H1 (cell line): ENCODE measurements at regions not wholly inside any gene's neighbourhood (a gene's known extent, or its start where the extent isn't known, plus 50 kb on each side); places are given as distances from the start of the nearest gene placed in this dataset.
A peak's percentile ranks its signal among the peaks of the same experiment; 100 is the strongest.

ENCODE experiments used
- CTCF ChIA-PET: fragments of 300-600 bp; sonication (Branson Sonifier 250); formaldehyde crosslinking; loops from one replicate; lab custom pipeline; 2021; ENCODE audit not compliant: partially characterized antibody; lab: Charles Lee
- POLR2A ChIA-PET: fragments of 300-600 bp; sonication (Branson Sonifier 250); formaldehyde crosslinking; loops from one replicate; lab custom pipeline; 2021; ENCODE audit warnings: inconsistent platforms; ENCODE audit not compliant: partially characterized antibody; lab: Charles Lee
- DNase-seq, 2 experiments: peaks; one replicate each; pipeline versions ENCODE4 v3.0.0 to v3.0.0-alpha.2; 2010 to 2022; ENCODE audit warnings: low spot score in 2 of 2, low read depth in 1 of 2, mixed read lengths in 1 of 2
- FAIRE-seq: peaks from 2 replicates; lab custom pipeline; 2011; peaks lifted over from hg19 to GRCh38; lab: Jason Lieb, UNC
- H2AFZ ChIP-seq: 2 replicates; pipeline ENCODE4 v1.8.1; 2012; ENCODE audit warnings: low read length, inconsistent platforms
- H2AK5ac ChIP-seq: 2 replicates; pipeline ENCODE4 v1.6.1; 2013; ENCODE audit warnings: low read depth, low read length
- H2BK120ac ChIP-seq: replicated peaks from 2 replicates; pipeline ENCODE3; 2013; ENCODE audit warnings: low read depth, low read length, inconsistent platforms
- H2BK12ac ChIP-seq: 2 replicates; pipeline ENCODE4 v1.6.1; 2013; ENCODE audit warnings: low read depth, low read length
- H2BK15ac ChIP-seq: 2 replicates; pipeline ENCODE4 v1.6.1; 2013; ENCODE audit warnings: low read length
- H2BK20ac ChIP-seq: 2 replicates; pipeline ENCODE4 v1.6.1; 2013; ENCODE audit warnings: low read length
- H2BK5ac ChIP-seq: 2 replicates; pipeline ENCODE4 v1.6.1; 2013; ENCODE audit warnings: low read depth, low read length
- H3K14ac ChIP-seq: 2 replicates; pipeline ENCODE4 v1.6.1; 2013; ENCODE audit warnings: inconsistent platforms; ENCODE audit not compliant: insufficient read length
- H3K18ac ChIP-seq: 2 replicates; pipeline ENCODE4 v1.6.1; 2013; ENCODE audit warnings: low read length; ENCODE audit errors: extremely low read depth
- H3K23ac ChIP-seq: 2 replicates; pipeline ENCODE4 v1.6.1; 2013; ENCODE audit warnings: inconsistent platforms; ENCODE audit not compliant: insufficient read length
- H3K23me2 ChIP-seq: 2 replicates; pipeline ENCODE4 v1.6.1; 2013; ENCODE audit warnings: low read depth, low read length
- H3K27ac ChIP-seq: 2 replicates; pipeline ENCODE4 v1.6.1; 2011; ENCODE audit warnings: low read depth, low read length, inconsistent platforms
- H3K27me3 ChIP-seq, 4 experiments: replicated peaks in 1 of 4; 1 replicate in 1 of 4; 2 replicates in 3 of 4; pipeline versions ENCODE4 v1.6.1 to v1.8.1; 2011 to 2013; ENCODE audit warnings: low read length in 3 of 4, mild to moderate bottlenecking in 3 of 4, inconsistent platforms in 2 of 4, mixed read lengths in 2 of 4, moderate library complexity in 1 of 4; ENCODE audit not compliant: control insufficient read depth in 3 of 4, insufficient read depth in 3 of 4; ENCODE audit errors: extremely low read depth in 1 of 4
- H3K36me3 ChIP-seq, 4 experiments: 2 replicates each; pipeline versions ENCODE4 v1.6.1 to v1.8.1; 2011 to 2013; ENCODE audit warnings: mild to moderate bottlenecking in 4 of 4, low read length in 3 of 4, moderate library complexity in 2 of 4, control low read depth in 1 of 4, inconsistent platforms in 1 of 4; ENCODE audit not compliant: insufficient read depth in 4 of 4, control insufficient read depth in 2 of 4
- H3K4ac ChIP-seq: replicated peaks from 2 replicates; pipeline ENCODE3; 2013; ENCODE audit warnings: low read length, low read depth, mixed read lengths, inconsistent platforms; ENCODE audit not compliant: insufficient read length
- H3K4me1 ChIP-seq, 4 experiments: replicated peaks in 1 of 4; 1 replicate in 1 of 4; 2 replicates in 3 of 4; pipeline versions ENCODE4 v1.6.1 to v1.8.1; 2011 to 2013; ENCODE audit warnings: low read length in 3 of 4, inconsistent platforms in 2 of 4, mixed read lengths in 1 of 4; ENCODE audit not compliant: insufficient read depth in 4 of 4, control insufficient read depth in 3 of 4
- H3K4me2 ChIP-seq, 2 experiments: 2 replicates each; pipeline versions ENCODE4 v1.6.1 to v1.8.1; 2011 to 2013; ENCODE audit warnings: low read depth in 2 of 2, low read length in 2 of 2, control low read depth in 1 of 2, inconsistent platforms in 1 of 2, mild to moderate bottlenecking in 1 of 2; ENCODE audit not compliant: insufficient read depth in 1 of 2
- H3K4me3 ChIP-seq, 4 experiments: fragments of 200-600, 300-600 bp in 1 of 4; sonication (generic), shearing (Covaris generic), sonication (Bioruptor Twin) in 1 of 4; 2 replicates each; pipeline versions ENCODE4 v1.5.1 to v1.8.1; 2011 to 2016; ENCODE audit warnings: low read length in 4 of 4, low read depth in 3 of 4, control low read depth in 2 of 4, inconsistent platforms in 2 of 4, mild to moderate bottlenecking in 2 of 4, mixed read lengths in 1 of 4, moderate library complexity in 1 of 4; ENCODE audit not compliant: insufficient read depth in 2 of 4; ENCODE audit errors: extremely low read depth in 1 of 4
- H3K56ac ChIP-seq: replicated peaks from 2 replicates; pipeline ENCODE3; 2013; ENCODE audit warnings: low read depth, mild to moderate bottlenecking, mixed read lengths, low read length, inconsistent platforms; ENCODE audit not compliant: insufficient read length
- H3K79me1 ChIP-seq: 2 replicates; pipeline ENCODE4 v1.6.1; 2013; ENCODE audit warnings: low read depth, low read length, control low read depth
- H3K79me2 ChIP-seq, 2 experiments: 2 replicates each; pipeline versions ENCODE4 v1.6.1 to v1.8.1; 2012 to 2013; ENCODE audit warnings: low read length in 2 of 2, mild to moderate bottlenecking in 2 of 2, inconsistent platforms in 1 of 2; ENCODE audit not compliant: insufficient read depth in 2 of 2, control insufficient read depth in 1 of 2
- H3K9ac ChIP-seq, 4 experiments: replicated peaks in 1 of 4; 1 replicate in 1 of 4; 2 replicates in 3 of 4; pipeline versions ENCODE4 v1.6.1 to v1.8.1; 2011 to 2013; ENCODE audit warnings: low read depth in 3 of 4, low read length in 3 of 4, control low read depth in 2 of 4, mild to moderate bottlenecking in 2 of 4, moderate library complexity in 2 of 4, inconsistent platforms in 1 of 4; ENCODE audit errors: extremely low read depth in 1 of 4
- H3K9me3 ChIP-seq, 2 experiments: 2 replicates each; pipeline versions ENCODE4 v1.6.1 to v1.8.1; 2012 to 2013; ENCODE audit warnings: mild to moderate bottlenecking in 2 of 2, moderate library complexity in 2 of 2, control low read depth in 1 of 2, inconsistent platforms in 1 of 2, low read depth in 1 of 2, low read length in 1 of 2, mixed read lengths in 1 of 2; ENCODE audit not compliant: insufficient read depth in 2 of 2
- H4K20me1 ChIP-seq, 2 experiments: replicated peaks in 1 of 2; 2 replicates each; pipeline versions ENCODE3 to v1.8.1; 2011 to 2013; ENCODE audit warnings: inconsistent platforms in 2 of 2, low read length in 2 of 2, mild to moderate bottlenecking in 1 of 2; ENCODE audit not compliant: insufficient read depth in 2 of 2, control insufficient read depth in 1 of 2
- H4K5ac ChIP-seq: 2 replicates; pipeline ENCODE4 v1.6.1; 2013; ENCODE audit warnings: low read length, low read depth, mixed read lengths, inconsistent platforms; ENCODE audit not compliant: insufficient read length
- H4K8ac ChIP-seq: 2 replicates; pipeline ENCODE4 v1.8.0; 2013; ENCODE audit warnings: mild to moderate bottlenecking, moderate library complexity, low read length, inconsistent platforms; ENCODE audit not compliant: insufficient read depth; ENCODE audit errors: extremely low read depth
- H4K91ac ChIP-seq: replicated peaks from 2 replicates; pipeline ENCODE3; 2013; ENCODE audit warnings: low read length, mixed read lengths, inconsistent platforms; ENCODE audit not compliant: insufficient read length
- BCL11A ChIP-seq, 2 experiments: IDR thresholded peaks; one replicate each; pipeline ENCODE4 v1.6.1; 2011; ENCODE audit warnings: low read depth in 2 of 2, low read length in 2 of 2, mild to moderate bottlenecking in 2 of 2
- CBX8 ChIP-seq: fragments of 300-800, 300-1000 bp; sonication (generic); IDR thresholded peaks from 2 replicates; pipeline ENCODE4 v1.7.1; 2016; ENCODE audit warnings: low read depth, low read length, borderline replicate concordance
- KDM5A ChIP-seq: fragments of 200-600 bp; IDR thresholded peaks from 2 replicates; pipeline ENCODE4 v1.7.1; 2012; ENCODE audit warnings: mild to moderate bottlenecking, low read length, inconsistent platforms, mixed read lengths
- RAD21 ChIP-seq, 2 experiments: IDR thresholded peaks in 1 of 2; conservative IDR thresholded peaks in 1 of 2; 2 replicates each; pipeline ENCODE4 v1.6.1; 2011; ENCODE audit warnings: low read depth in 2 of 2, low read length in 2 of 2, improper control_type of control experiment in 1 of 2, inconsistent platforms in 1 of 2, mild to moderate bottlenecking in 1 of 2, moderate library complexity in 1 of 2
- SRF ChIP-seq: IDR thresholded peaks from 2 replicates; pipeline ENCODE4 v1.6.1; 2011; ENCODE audit warnings: mild to moderate bottlenecking, low read depth, low read length, moderate library complexity
- WGBS, 2 experiments: shearing (Covaris generic) in 1 of 2; methylation state at CpG; one replicate each; pipeline versions ENCODE4 v1.1.6 to v1.1.7; 2013 to 2015; ENCODE audit warnings: low lambda C conversion rate in 2 of 2, mixed read lengths in 2 of 2, inconsistent platforms in 1 of 2, low coverage in 1 of 2, missing lambda C conversion rate in 1 of 2; ENCODE audit not compliant: insufficient replicate concordance in 2 of 2, insufficient coverage in 1 of 2, insufficient read length in 1 of 2; ENCODE audit errors: extremely low coverage in 1 of 2, missing lambda C conversion rate in 1 of 2; 5-methylcytosine and 5-hydroxymethylcytosine counted together

DNA sequence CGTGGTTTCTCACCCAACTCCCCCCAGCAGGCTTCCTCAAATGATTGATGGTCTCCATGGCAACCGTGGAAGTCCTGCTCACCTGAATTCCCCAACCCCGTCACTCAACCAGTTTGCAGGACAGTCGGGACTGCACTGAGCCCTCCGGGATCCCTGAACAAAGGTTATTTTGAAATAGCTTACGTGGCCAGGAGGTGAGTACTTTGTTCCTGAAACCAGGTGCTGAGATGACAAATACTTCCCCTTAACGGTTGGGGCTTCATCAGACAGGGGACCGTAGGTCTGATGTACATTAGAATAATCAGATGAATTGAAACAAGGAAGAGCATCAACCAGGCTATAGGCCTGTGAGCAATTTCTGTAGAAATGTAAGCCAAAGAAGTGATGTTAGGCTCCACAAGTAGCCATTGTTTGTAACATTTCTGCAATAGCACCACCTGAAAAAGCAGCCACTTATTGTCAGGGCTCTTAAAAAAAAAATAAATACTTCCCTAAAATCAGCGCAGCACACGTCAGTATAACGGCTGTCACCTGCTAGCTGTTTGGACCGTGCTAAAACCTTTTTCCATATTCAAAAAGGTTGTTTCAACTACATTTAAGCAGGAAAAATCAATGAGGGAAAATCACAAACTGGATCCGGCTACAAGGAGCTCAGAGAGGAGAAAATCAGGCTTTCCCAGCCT, 206.4 kb upstream of the ID2 start:
- Histone ChIP-seq H4K91ac (no peak overlapping the region), H3K4ac (no peak overlapping the region), H3K79me2 (no peaks in the 10 kb centered on the region), H3K79me1 (no peaks in the 10 kb centered on the region), H2BK15ac (no peak overlapping the region), H3K27me3 (no peaks in the 10 kb centered on the region), H4K8ac (no peak overlapping the region), H4K5ac (no peak overlapping the region), H3K36me3 (no peaks in the 10 kb centered on the region), H2BK120ac (no peak overlapping the region), H3K18ac (no peak overlapping the region), H3K27ac (no peak overlapping the region), H3K23me2 (no peaks in the 10 kb centered on the region), H4K20me1 (no peaks in the 10 kb centered on the region), H2BK5ac (no peak overlapping the region), H3K9me3 (no peaks in the 10 kb centered on the region), H3K4me1 (no peaks in the 10 kb centered on the region), H3K56ac (no peak overlapping the region), H2AFZ (no peak overlapping the region), H3K23ac (no peak overlapping the region), H3K14ac (no peak overlapping the region), H2BK20ac (0 out of 2 replicates have a peak overlapping the region, but pooled peaks have one; percentile 15), H3K9ac (no peak overlapping the region), H3K4me2 (no peak overlapping the region), H3K4me3 (no peak overlapping the region), H2BK12ac (no peak overlapping the region), H2AK5ac (no peak overlapping the region)
- DNase-seq = no peak
- TF ChIP-seq RAD21 (IDR thresholded peaks at IDR 0.05 in 1 of 2, conservative IDR thresholded peaks at IDR 0.05 in 1 of 2; ENCODE audit: low read depth in 2 of 2, low read length in 2 of 2) (no peak), SRF (no peak), CBX8 (no peak), KDM5A (no peak), BCL11A (IDR thresholded peaks at IDR 0.05; ENCODE audit: low read depth in 2 of 2, low read length in 2 of 2) (no peak)
- WGBS, 2 experiments = 81% methylated on average over 13 of the region's 13 CpGs; no CpG with 5 or more reads in 1 of the 2 experiments
- no peak for FAIRE-seq
- ChIA-PET CTCF (interaction anchor here (0.5 to 0.9 kb wide), 3 partner anchors 54 to 901 kb away, joined by 3 to 4 read pairs (median 3); no protein-coding TSS in a partner anchor), POLR2A (interaction anchor here (1.5 kb wide), 1 partner anchor 13 kb away, joined by 5 read pairs; no protein-coding TSS in a partner anchor)
